GM18507 (cell line): ENCODE measurements at regions not wholly inside any gene's neighbourhood (a gene's known extent, or its start where the extent isn't known, plus 50 kb on each side); places are given as distances from the start of the nearest gene placed in this dataset.

Experiments used
- DNase-seq: peaks from one replicate; pipeline ENCODE4 v3.0.0; 2011; ENCODE audit warnings: low read depth; ENCODE audit not compliant: insufficient read length; ENCODE audit errors: extremely low spot score
- FAIRE-seq: peaks from 2 replicates; lab custom pipeline; 2011; peaks lifted over from hg19 to GRCh38; lab: Jason Lieb, UNC

DNA sequence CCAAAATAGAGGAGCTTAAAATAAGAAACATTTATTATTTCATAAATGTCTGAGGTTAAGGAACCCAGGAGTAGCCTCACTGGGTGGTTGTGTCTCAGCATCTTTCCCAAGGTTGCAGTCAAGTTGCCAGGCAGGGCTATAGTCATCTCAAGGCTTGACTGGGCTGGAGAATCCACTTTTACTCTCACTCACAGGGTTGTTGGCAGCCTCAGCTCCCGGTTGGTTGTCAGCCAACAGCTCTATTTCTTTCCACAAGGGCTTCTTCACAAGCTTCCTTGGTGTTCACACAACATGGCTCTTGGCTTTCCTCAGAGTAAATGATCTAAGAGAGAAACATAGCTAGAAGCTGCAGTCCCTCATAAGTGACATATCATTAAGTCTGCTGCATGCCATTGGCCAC, 55.6 kb upstream of the TEX51 start:
- no peak for FAIRE-seq

DNA sequence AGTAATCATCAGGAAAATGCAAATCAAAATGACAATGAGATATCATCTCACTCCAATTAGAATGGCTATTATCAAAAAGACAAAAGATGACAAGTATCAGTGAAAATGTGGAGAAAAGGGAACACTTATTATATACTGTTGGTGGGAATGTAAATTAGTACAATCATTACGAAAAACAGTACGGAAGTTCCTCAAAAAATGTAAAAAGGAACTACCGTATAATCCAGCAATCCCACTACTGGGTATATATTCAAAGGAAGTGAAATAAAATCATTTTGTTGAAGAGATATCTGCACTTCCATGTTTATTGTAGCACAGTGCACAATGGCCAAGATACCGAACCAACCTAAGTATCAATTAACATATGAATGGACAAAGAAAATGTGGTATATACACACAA, 52.4 kb upstream of the TEX51 start:
- no peak for FAIRE-seq

More for the DNA sequence above, 55.6 kb upstream of the TEX51 start:
- DNase-seq = no peak

More for the DNA sequence above, 52.4 kb upstream of the TEX51 start:
- no peak for DNase-seq
